Stimulated activated CD8-positive, alpha-beta memory T cell treated with anti-CD3 and anti-CD28 coated beads, Interleukin-7, amount 100 ng/mL, for 48 hours (primary cell): ENCODE measurements at regions not wholly inside any gene's neighbourhood (a gene's known extent, or its start where the extent isn't known, plus 50 kb on each side); places are given as distances from the start of the nearest gene placed in this dataset.
"Not testable (repeated sequence)": the region's sequence is repeated elsewhere in the genome, so short reads cannot be mapped to it uniquely, and the experiment has no call there.

Experiments used
- DNase-seq, 2 donors: peaks; one replicate each; pipeline ENCODE4 v3.0.0-alpha.2; 2020; ENCODE audit warnings: low read depth in 1 of 2; ENCODE audit errors: extremely low read depth in 1 of 2

GRCh38 chr7:131653418-131654248 is 97.2 kb upstream of the PODXL start:
- no peak for DNase-seq

GRCh38 chr7:131652934-131653333 is 96.5 kb upstream of the PODXL start:
- no peak for DNase-seq

GRCh38 chr7:131652194-131652593 is 95.8 kb upstream of the PODXL start:
- no peak for DNase-seq

GRCh38 chr7:131649879-131650278 is 93.5 kb upstream of the PODXL start:
- no peak for DNase-seq

GRCh38 chr7:131649003-131649541 is 92.6 kb upstream of the PODXL start:
- DNase-seq, result no peak

GRCh38 chr7:131648491-131648890 is 92.1 kb upstream of the PODXL start:
- no peak for DNase-seq

- DNase-seq, result no peak
Measured at GRCh38 chr7:131646203-131646602, 89.8 kb upstream of the PODXL start.

GRCh38 chr7:131642429-131642828 is 86.0 kb upstream of the PODXL start:
- DNase-seq, result no peak

- DNase-seq, result no peak
Measured at GRCh38 chr7:131640686-131641085, 84.3 kb upstream of the PODXL start.

- no peak for DNase-seq
Measured at GRCh38 chr7:131638641-131639430, 82.4 kb upstream of the PODXL start.

GRCh38 chr7:131637859-131638258 is 81.4 kb upstream of the PODXL start:
- no peak for DNase-seq

- no peak for DNase-seq
Measured at GRCh38 chr7:131636092-131636491, 79.7 kb upstream of the PODXL start.

- not testable (repeated sequence) for DNase-seq
Measured at GRCh38 chr7:131634197-131634596, 77.8 kb upstream of the PODXL start.

GRCh38 chr7:131633342-131633843 is 77.0 kb upstream of the PODXL start:
- DNase-seq, result no peak

GRCh38 chr7:131630427-131630826 is 74.0 kb upstream of the PODXL start:
- DNase-seq, result no peak

- DNase-seq, result no peak
Measured at GRCh38 chr7:131629217-131629882, 72.9 kb upstream of the PODXL start.

GRCh38 chr7:131628634-131629033 is 72.2 kb upstream of the PODXL start:
- DNase-seq, result no peak

- DNase-seq, result no peak
Measured at GRCh38 chr7:131627735-131628190, 71.3 kb upstream of the PODXL start.

- no peak for DNase-seq
Measured at GRCh38 chr7:131626643-131627042, 70.2 kb upstream of the PODXL start.

GRCh38 chr7:131625817-131626372 is 69.5 kb upstream of the PODXL start:
- no peak for DNase-seq

- DNase-seq, result not testable (repeated sequence)
Measured at GRCh38 chr7:131625345-131625744, 68.9 kb upstream of the PODXL start.
